ENCODE measurements at regions not wholly inside any gene's neighbourhood (a gene's known extent, or its start where the extent isn't known, plus 50 kb on each side); places are given as distances from the start of the nearest gene placed in this dataset.

GRCh38 chr6:4571011-4571410 is 205.2 kb upstream of the CDYL start:
- Histone ChIP-seq H3K9me3 (replicated peaks) (no peaks in the 10 kb centered on the region; the same call in 1 of the 2 replicates), H3K27ac (no peak overlapping the region), H3K4me3 (no peak overlapping the region), H3K36me3 (no peaks in the 10 kb centered on the region), H3K27me3 (replicated peaks) (no peaks in the 10 kb centered on the region), H3K4me1 (replicated peaks) (peaks cover 11% of the 10 kb centered on the region)
- DNase-seq (ENCODE audit: low read depth in 1 of 2, low spot score in 2 of 2): no peak

- Histone ChIP-seq H3K4me3 (no peak overlapping the region), H3K27me3 (replicated peaks) (no peaks in the 10 kb centered on the region), H3K36me3 (no peaks in the 10 kb centered on the region), H3K9me3 (replicated peaks) (no peaks in the 10 kb centered on the region; the same call in 1 of the 2 replicates), H3K4me1 (replicated peaks) (peaks cover 11% of the 10 kb centered on the region), H3K27ac (no peak overlapping the region)
- no peak for DNase-seq (ENCODE audit: low read depth in 1 of 2, low spot score in 2 of 2)
Measured at GRCh38 chr6:4568138-4568537, 208.1 kb upstream of the CDYL start.

DNA sequence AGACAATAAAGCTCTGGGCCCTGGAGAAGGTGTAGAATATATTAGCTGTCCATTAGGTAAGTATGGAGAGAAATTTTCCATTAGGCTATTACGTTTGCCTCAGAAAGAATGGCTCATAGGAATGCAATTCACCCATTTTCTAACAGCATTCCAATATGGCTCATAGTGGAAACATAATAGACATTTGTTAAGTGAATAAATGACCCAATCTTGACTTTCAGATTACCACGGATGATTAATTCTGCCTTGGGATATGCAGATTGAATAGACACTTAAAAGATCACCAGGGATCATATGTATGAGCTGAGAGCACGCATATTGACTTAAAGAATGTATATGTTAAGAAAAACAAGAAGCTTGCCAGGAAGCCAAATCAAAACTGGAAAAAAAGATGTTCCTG is 209.1 kb upstream of the CDYL start:
- no peaks in the 10 kb centered on the region; the same call in 1 of the 2 replicates for H3K9me3 ChIP-seq (replicated peaks)
- H3K4me1 ChIP-seq (replicated peaks): peaks cover 11% of the 10 kb centered on the region
- no peaks in the 10 kb centered on the region for H3K27me3 ChIP-seq (replicated peaks)
- DNase-seq (ENCODE audit: low read depth in 1 of 2, low spot score in 2 of 2): peak in 1 of 2 experiments; percentile 28
- H3K4me3 ChIP-seq: no peak overlapping the region
- H3K36me3 ChIP-seq: no peaks in the 10 kb centered on the region
- H3K27ac ChIP-seq: no peak overlapping the region

DNA sequence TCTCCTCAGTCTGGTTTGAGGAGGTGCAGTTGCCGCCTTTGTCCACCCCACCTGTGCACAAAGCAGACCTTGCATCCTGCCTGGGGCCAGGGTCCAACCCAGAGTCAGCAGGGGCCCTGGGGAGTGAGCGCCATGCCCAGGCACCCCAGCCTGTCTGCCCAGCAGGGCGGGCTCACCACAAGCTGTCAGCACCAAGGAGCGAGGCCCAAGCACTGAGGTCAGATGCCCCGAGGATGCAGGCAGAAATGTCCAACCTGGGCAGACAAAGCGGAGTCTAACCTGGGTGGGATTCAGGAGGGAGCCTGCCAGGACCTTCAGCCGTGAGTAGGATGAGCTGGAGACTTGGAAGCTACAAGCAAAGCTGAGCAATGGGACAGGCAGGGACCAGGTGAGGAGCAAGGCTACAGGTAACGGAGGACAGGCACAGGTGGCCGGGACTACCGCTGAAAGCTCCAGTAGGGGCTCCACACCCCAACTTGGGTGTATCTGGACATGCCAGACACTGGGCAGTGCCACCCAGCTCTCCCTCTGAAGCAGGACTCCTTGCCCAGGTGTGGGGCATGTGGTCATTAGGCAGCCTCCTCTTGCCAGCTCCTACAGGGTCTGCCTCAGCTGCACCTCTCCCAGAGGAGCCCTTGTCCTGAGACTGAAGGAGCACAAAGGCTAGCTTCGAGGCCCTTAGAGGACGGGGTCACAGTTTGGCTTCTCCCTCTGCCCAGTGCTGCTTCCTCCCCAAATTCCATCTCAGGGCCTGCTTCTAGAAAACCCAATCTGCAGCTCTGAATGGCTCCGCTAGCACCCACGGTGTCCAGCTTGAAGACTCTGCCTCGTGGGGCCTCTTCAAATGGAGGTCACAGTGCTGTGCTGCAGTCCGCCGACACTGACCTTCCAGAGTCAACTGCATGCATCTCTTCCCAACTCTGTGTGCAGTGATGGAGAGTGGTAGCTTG is 210.6 kb upstream of the CDYL start:
- Histone ChIP-seq H3K9me3 (replicated peaks) (no peaks in the 10 kb centered on the region), H3K4me3 (no peak overlapping the region), H3K4me1 (replicated peaks) (peaks cover 11% of the 10 kb centered on the region), H3K27ac (no peak overlapping the region), H3K36me3 (no peaks in the 10 kb centered on the region), H3K27me3 (replicated peaks) (no peaks in the 10 kb centered on the region)
- no peak for DNase-seq (ENCODE audit: low read depth in 1 of 2, low spot score in 2 of 2)

GRCh38 chr6:4564801-4565271 is 211.4 kb upstream of the CDYL start:
- Histone ChIP-seq H3K9me3 (replicated peaks) (no peaks in the 10 kb centered on the region), H3K27ac (no peak overlapping the region), H3K4me1 (replicated peaks) (peaks cover 11% of the 10 kb centered on the region), H3K27me3 (replicated peaks) (no peaks in the 10 kb centered on the region), H3K4me3 (no peak overlapping the region), H3K36me3 (no peaks in the 10 kb centered on the region)
- no peak for DNase-seq (ENCODE audit: low read depth in 1 of 2, low spot score in 2 of 2)

DNA sequence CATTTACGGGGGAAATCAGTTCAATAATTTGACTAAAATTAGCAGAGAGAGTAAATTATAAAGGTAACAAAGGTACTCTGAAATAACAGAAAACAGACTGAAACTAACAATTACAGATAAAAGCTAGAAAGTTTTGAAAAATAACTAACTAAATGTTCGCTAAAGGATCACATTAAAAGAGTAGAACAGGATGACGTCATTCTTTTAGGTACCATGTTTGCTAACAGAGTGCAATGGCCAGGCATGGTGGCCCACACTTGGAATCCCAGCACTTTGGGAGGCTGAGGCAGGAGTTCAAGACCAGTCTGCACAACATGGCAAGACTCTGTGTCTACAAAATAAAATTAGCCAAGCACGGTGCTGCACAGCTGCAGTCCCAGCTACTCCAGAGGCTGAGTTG is 212.3 kb upstream of the CDYL start:
- Histone ChIP-seq H3K36me3 (no peaks in the 10 kb centered on the region), H3K4me3 (no peak overlapping the region), H3K27me3 (replicated peaks) (no peaks in the 10 kb centered on the region), H3K9me3 (replicated peaks) (no peaks in the 10 kb centered on the region), H3K4me1 (replicated peaks) (peaks cover 11% of the 10 kb centered on the region), H3K27ac (no peak overlapping the region)
- no peak for DNase-seq (ENCODE audit: low read depth in 1 of 2, low spot score in 2 of 2)

- H3K4me1 ChIP-seq (replicated peaks): peaks cover 11% of the 10 kb centered on the region
- no peak overlapping the region for H3K4me3 ChIP-seq
- no peak for DNase-seq (ENCODE audit: low read depth in 1 of 2, low spot score in 2 of 2)
- no peaks in the 10 kb centered on the region for H3K36me3 ChIP-seq
- H3K9me3 ChIP-seq (replicated peaks): no peaks in the 10 kb centered on the region
- H3K27ac ChIP-seq: no peak overlapping the region
- H3K27me3 ChIP-seq (replicated peaks): no peaks in the 10 kb centered on the region
Measured at GRCh38 chr6:4563156-4563555, 213.0 kb upstream of the CDYL start.

GRCh38 chr6:4561773-4562400 is 214.3 kb upstream of the CDYL start:
- Histone ChIP-seq H3K9me3 (replicated peaks) (no peaks in the 10 kb centered on the region), H3K4me1 (replicated peaks) (peaks cover 4% of the 10 kb centered on the region), H3K27ac (no peak overlapping the region), H3K4me3 (no peak overlapping the region), H3K27me3 (replicated peaks) (no peaks in the 10 kb centered on the region), H3K36me3 (no peaks in the 10 kb centered on the region)
- DNase-seq (ENCODE audit: low read depth in 1 of 2, low spot score in 2 of 2): no peak

- no peak overlapping the region for H3K27ac ChIP-seq
- H3K4me1 ChIP-seq (replicated peaks): no peaks in the 10 kb centered on the region
- H3K9me3 ChIP-seq (replicated peaks): no peaks in the 10 kb centered on the region
- no peaks in the 10 kb centered on the region for H3K27me3 ChIP-seq (replicated peaks)
- no peak for DNase-seq (ENCODE audit: low read depth in 1 of 2, low spot score in 2 of 2)
- H3K4me3 ChIP-seq: no peak overlapping the region
- H3K36me3 ChIP-seq: no peaks in the 10 kb centered on the region
Measured at GRCh38 chr6:4561078-4561435, 215.1 kb upstream of the CDYL start.

DNA sequence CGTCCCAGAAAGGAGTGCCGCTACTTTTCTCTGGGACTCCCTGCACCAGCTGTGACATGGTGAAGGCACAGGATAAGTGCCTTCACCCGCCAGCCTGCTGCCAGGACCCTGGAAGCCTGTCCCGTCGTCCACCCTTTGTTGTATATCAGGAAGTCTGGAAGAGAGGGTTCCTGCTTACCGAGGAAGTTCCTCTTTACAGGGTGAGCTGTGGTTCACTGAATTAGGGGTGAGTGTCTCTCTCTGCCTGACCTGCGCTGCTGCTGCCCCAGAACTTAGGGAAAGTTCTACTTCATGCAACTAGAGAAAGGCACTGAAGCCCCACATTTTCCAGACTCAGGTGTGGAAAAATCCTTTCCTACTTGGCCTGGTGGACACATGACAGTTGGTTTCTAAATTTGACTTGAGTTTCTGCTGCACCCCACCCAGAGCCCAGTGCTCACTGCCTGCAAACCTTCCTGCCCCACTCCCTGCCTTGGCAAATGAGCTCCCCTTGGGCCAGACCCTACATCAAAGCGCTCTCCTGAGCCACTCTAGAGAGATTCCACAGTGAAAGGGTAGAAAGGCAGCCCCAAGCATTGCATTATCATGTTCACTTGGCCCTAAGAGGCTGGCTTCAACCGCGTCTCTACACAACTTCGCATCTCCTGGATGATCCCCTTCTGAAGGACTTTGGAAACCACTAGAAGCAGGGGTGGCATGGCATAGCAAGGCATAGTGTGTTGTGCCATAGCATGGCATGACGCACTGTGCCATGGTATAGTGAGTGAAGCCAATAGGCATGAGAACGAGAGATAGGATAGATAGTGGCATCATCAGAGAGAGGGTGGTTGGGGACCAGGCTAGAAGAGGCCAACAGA is 215.8 kb upstream of the CDYL start:
- Histone ChIP-seq H3K27ac (no peak overlapping the region), H3K36me3 (no peaks in the 10 kb centered on the region), H3K9me3 (replicated peaks) (no peaks in the 10 kb centered on the region), H3K4me1 (replicated peaks) (no peaks in the 10 kb centered on the region), H3K27me3 (replicated peaks) (no peaks in the 10 kb centered on the region), H3K4me3 (no peak overlapping the region)
- no peak for DNase-seq (ENCODE audit: low read depth in 1 of 2, low spot score in 2 of 2)

- Histone ChIP-seq H3K9me3 (replicated peaks) (no peaks in the 10 kb centered on the region), H3K27ac (no peak overlapping the region), H3K4me1 (replicated peaks) (no peaks in the 10 kb centered on the region), H3K4me3 (no peak overlapping the region), H3K27me3 (replicated peaks) (no peaks in the 10 kb centered on the region), H3K36me3 (no peaks in the 10 kb centered on the region)
- DNase-seq (ENCODE audit: low read depth in 1 of 2, low spot score in 2 of 2): no peak
Measured at GRCh38 chr6:4559281-4559875, 216.8 kb upstream of the CDYL start.

DNA sequence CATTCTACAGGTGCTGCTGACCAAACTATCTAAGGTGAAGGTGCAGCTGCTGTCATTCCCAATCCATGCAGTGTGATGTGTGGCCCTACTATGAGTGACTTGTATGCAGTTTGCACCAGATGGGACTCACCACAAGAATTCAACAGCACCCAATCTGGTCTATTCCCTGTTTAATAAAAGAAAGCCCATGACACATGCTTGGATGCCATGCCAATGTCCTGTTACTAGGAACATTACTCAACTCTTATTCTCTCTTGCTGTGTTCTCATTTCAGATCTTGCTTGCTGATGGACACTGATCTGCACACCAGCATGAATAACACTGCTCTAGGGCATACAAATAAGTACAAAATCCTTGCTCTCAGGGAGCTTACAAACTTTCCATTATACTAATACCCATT is 221.6 kb upstream of the CDYL start:
- no peaks in the 10 kb centered on the region for H3K9me3 ChIP-seq (replicated peaks)
- no peak overlapping the region for H3K27ac ChIP-seq
- no peaks in the 10 kb centered on the region for H3K36me3 ChIP-seq
- no peaks in the 10 kb centered on the region for H3K27me3 ChIP-seq (replicated peaks)
- H3K4me3 ChIP-seq: no peak overlapping the region
- no peaks in the 10 kb centered on the region for H3K4me1 ChIP-seq (replicated peaks)
- DNase-seq (ENCODE audit: low read depth in 1 of 2, low spot score in 2 of 2): no peak

DNA sequence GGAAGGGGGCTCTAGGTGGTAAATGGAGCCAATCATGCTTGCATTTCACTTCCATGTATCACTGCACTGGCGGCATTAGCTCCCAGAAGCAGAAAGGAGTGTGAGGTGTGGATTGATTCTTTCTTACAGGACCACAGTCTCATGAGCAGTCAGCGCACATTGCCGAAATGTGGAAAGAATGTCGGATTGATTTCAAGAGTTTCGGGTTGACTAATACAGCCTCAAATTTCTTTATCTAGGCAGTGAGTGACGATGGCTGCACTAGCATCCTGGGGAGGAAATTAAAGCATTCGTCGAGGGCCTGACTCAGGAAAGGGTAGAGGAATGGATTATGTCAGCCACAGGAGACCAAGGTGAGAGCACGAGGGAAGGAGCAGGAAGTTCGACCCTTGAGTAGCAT is 222.8 kb upstream of the CDYL start:
- Histone ChIP-seq H3K4me3 (no peak overlapping the region), H3K4me1 (replicated peaks) (no peaks in the 10 kb centered on the region), H3K9me3 (replicated peaks) (no peaks in the 10 kb centered on the region), H3K36me3 (no peaks in the 10 kb centered on the region), H3K27ac (no peak overlapping the region), H3K27me3 (replicated peaks) (no peaks in the 10 kb centered on the region)
- DNase-seq (ENCODE audit: low read depth in 1 of 2, low spot score in 2 of 2): no peak

All from SJSA1 (cell line).